Tibial nerve (tissue), 3 donors: ENCODE measurements at regions not wholly inside any gene's neighbourhood (a gene's known extent, or its start where the extent isn't known, plus 50 kb on each side); places are given as distances from the start of the nearest gene placed in this dataset.

Source experiments
- CTCF ChIP-seq, 5 experiments: fragments of 200-600 bp in 3 of 5; fragments of 450-650 bp in 2 of 5; sonication (generic) in 3 of 5; IDR thresholded peaks; one replicate each; pipeline ENCODE4 v1.5.1; 2016 to 2019; ENCODE audit warnings: antibody characterized with exemption in 5 of 5, mild to moderate bottlenecking in 3 of 5, moderate library complexity in 2 of 5
- POLR2A ChIP-seq, 2 donors: fragments of 450-650 bp; IDR thresholded peaks; one replicate each; pipeline ENCODE4 v1.6.1; 2017; ENCODE audit warnings: antibody characterized with exemption in 2 of 2, mild to moderate bottlenecking in 2 of 2, moderate library complexity in 2 of 2

- no peak for TF ChIP-seq CTCF (IDR thresholded peaks at IDR 0.05)
- no peak for TF ChIP-seq POLR2A (IDR thresholded peaks at IDR 0.05)
Observed at GRCh38 chr7:34211018-34211417, 305.7 kb downstream of the BMPER start.
